Activated naive CD4-positive, alpha-beta T cell treated with anti-CD3 and anti-CD28 coated beads for 36 hours (primary cell): ENCODE measurements at regions not wholly inside any gene's neighbourhood (a gene's known extent, or its start where the extent isn't known, plus 50 kb on each side); places are given as distances from the start of the nearest gene placed in this dataset.

Experiments used
- CTCF ChIA-PET: fragments of 350-600 bp; sonication (Branson Sonifier 250); formaldehyde crosslinking; loops from one replicate; lab custom pipeline; 2021; ENCODE audit warnings: antibody characterized with exemption; lab: Charles Lee
- DNase-seq: peaks from one replicate; pipeline ENCODE4 v3.0.0-alpha.2; 2020
- H3K27ac Mint-ChIP-seq: one replicate; pipeline ENCODE4 v1.8.0; 2021; ENCODE audit warnings: mild to moderate bottlenecking, mixed read lengths
- H3K27me3 Mint-ChIP-seq: one replicate; pipeline ENCODE4 v1.8.0; 2021; ENCODE audit warnings: low read depth, mixed read lengths
- H3K36me3 Mint-ChIP-seq: one replicate; pipeline ENCODE4 v1.8.0; 2021; ENCODE audit warnings: low read depth, mixed read lengths
- H3K4me1 Mint-ChIP-seq: one replicate; pipeline ENCODE4 v1.8.0; 2021; ENCODE audit warnings: low read depth, mixed read lengths
- H3K4me3 Mint-ChIP-seq: one replicate; pipeline ENCODE4 v1.8.0; 2021; ENCODE audit warnings: mild to moderate bottlenecking, moderate library complexity, mixed read lengths
- H3K9me3 Mint-ChIP-seq: one replicate; pipeline ENCODE4 v1.8.0; 2021; ENCODE audit warnings: mixed read lengths
- intact Hi-C: fragments of 100-400 bp; cut with micrococcal nuclease; formaldehyde crosslinking; loops from one replicate; pipeline ENCODE4 v1.15.1; 2023

- H3K9me3 Mint-ChIP-seq, result no peaks in the 10 kb centered on the region
- CTCF ChIA-PET, result no interaction called here
- DNase-seq, result no peak
- H3K4me3 Mint-ChIP-seq, result no peak overlapping the region
- no peaks in the 10 kb centered on the region for H3K36me3 Mint-ChIP-seq
- intact Hi-C loops, result no loop called here
- H3K27ac Mint-ChIP-seq, result no peak overlapping the region
- no peaks in the 10 kb centered on the region for H3K4me1 Mint-ChIP-seq
- peaks cover 10% of the 10 kb centered on the region for H3K27me3 Mint-ChIP-seq
Measured at GRCh38 chr4:54359919-54360650, 131.0 kb downstream of the PDGFRA start.

DNA sequence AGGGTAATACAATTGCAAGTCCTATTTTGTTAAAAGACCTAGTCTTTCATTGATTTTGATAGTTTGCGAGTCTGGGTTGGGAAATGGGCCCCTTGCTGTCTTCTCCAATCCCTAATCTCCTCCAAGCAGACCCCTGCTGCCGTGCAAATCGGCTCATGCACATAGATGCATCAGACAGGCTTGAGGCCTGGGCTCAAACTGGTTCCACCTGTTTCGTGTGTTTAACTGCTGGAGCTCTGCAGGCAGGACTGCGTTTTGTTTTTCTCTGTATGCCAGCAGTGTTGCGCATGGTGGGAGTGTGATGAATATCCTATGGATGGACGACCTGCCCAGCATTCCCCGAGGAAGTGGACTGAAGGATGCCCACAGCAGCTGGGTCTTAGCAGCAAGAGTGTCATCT is 133.9 kb downstream of the PDGFRA start:
- H3K27me3 Mint-ChIP-seq, result peaks cover 4% of the 10 kb centered on the region
- no peak overlapping the region for H3K27ac Mint-ChIP-seq
- intact Hi-C loops, result no loop called here
- H3K4me1 Mint-ChIP-seq, result no peaks in the 10 kb centered on the region
- H3K36me3 Mint-ChIP-seq, result no peaks in the 10 kb centered on the region
- no peak for DNase-seq
- H3K9me3 Mint-ChIP-seq, result no peaks in the 10 kb centered on the region
- no peak overlapping the region for H3K4me3 Mint-ChIP-seq
- CTCF ChIA-PET, result no interaction called here

DNA sequence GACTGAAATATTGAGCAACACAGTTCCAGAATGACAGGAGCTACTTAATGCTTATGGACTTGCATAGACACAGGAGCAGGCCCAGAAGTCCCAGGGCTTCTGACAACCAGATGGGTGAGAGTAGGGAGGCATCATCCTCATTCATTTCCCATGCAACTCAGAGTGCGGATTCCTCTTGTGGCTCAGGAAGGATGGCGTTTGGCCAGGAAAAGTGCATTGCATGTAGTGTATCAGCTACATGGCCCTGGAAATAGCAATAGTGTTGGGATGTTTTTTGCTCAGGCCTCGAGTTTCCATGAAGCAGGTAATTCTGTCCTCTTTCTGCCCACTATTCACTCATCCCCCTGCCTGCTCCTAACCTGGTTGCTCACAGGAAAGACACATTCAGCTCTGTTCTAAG is 136.6 kb downstream of the PDGFRA start:
- DNase-seq, result no peak
- H3K4me3 Mint-ChIP-seq, result no peak overlapping the region
- CTCF ChIA-PET, result no interaction called here
- H3K4me1 Mint-ChIP-seq, result no peaks in the 10 kb centered on the region
- intact Hi-C loops, result no loop called here
- H3K9me3 Mint-ChIP-seq, result no peaks in the 10 kb centered on the region
- no peak overlapping the region for H3K27ac Mint-ChIP-seq
- H3K36me3 Mint-ChIP-seq, result no peaks in the 10 kb centered on the region
- H3K27me3 Mint-ChIP-seq, result peaks cover 9% of the 10 kb centered on the region

GRCh38 chr4:54367059-54367458 is 138.0 kb downstream of the PDGFRA start:
- Mint-ChIP-seq H3K9me3 (no peaks in the 10 kb centered on the region), H3K36me3 (no peaks in the 10 kb centered on the region), H3K4me3 (no peak overlapping the region), H3K4me1 (no peaks in the 10 kb centered on the region), H3K27me3 (peaks cover 15% of the 10 kb centered on the region), H3K27ac (no peak overlapping the region)
- intact Hi-C loops, result no loop called here
- CTCF ChIA-PET, result no interaction called here
- DNase-seq, result no peak

DNA sequence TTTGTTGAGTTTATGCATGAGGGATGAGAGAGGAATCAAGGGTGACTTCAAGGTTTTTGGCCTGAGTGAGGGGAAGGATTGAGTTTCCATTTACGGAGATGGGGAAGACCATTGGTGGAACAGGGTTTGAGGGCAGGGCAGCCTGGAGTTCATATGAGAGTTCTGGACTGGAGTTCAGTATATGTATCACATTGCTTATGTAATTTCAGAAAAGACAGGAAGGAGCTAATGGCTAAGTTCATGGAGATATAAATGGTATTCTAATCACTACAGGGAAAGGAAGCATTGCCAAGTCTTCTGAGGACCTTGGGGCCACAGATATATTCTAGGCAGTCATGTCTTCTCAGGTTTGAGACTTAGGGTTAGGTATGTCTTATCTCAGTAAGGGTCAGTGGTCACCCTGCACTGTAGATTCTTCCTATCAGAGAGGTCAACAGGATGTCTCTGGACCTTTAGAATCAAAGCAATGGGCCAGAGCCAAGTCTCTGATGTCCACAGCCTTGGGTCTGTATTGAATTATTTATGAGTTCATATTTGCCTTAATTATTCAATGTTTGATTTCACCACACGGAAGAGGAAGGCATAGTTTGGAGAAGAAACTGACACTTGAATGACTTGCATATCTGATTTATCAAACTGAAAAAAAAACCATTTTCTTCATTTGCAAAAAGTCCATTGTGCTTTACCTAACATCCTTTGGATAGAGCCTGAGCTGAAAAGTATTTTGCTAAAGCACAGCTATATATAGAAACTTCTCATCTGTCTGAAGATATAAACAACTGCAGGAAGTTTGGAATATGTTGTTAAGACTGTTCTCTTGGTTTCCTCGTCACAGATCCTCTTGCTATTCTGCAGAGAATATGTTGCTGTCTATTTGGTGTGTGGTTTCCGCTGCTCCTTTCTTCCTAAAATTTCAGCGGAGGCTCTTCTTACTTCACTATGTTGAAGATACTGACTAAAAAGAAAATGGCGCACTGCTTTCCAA is 139.5 kb downstream of the PDGFRA start:
- intact Hi-C loops, result no loop called here
- H3K27me3 Mint-ChIP-seq, result peaks cover 17% of the 10 kb centered on the region
- CTCF ChIA-PET, result no interaction called here

GRCh38 chr4:54371173-54371572 is 142.1 kb downstream of the PDGFRA start:
- H3K27me3 Mint-ChIP-seq, result peaks cover 13% of the 10 kb centered on the region
- no peaks in the 10 kb centered on the region for H3K4me1 Mint-ChIP-seq
- no peaks in the 10 kb centered on the region for H3K36me3 Mint-ChIP-seq
- DNase-seq, result no peak
- H3K4me3 Mint-ChIP-seq, result no peak overlapping the region
- H3K27ac Mint-ChIP-seq, result no peak overlapping the region
- CTCF ChIA-PET, result no interaction called here
- intact Hi-C loops, result no loop called here
- H3K9me3 Mint-ChIP-seq, result no peaks in the 10 kb centered on the region

More for the DNA sequence above, 139.5 kb downstream of the PDGFRA start:
- no peak for DNase-seq
- Mint-ChIP-seq H3K4me1 (no peaks in the 10 kb centered on the region), H3K27ac (no peak overlapping the region), H3K4me3 (no peak overlapping the region), H3K36me3 (no peaks in the 10 kb centered on the region), H3K9me3 (no peaks in the 10 kb centered on the region)

DNA sequence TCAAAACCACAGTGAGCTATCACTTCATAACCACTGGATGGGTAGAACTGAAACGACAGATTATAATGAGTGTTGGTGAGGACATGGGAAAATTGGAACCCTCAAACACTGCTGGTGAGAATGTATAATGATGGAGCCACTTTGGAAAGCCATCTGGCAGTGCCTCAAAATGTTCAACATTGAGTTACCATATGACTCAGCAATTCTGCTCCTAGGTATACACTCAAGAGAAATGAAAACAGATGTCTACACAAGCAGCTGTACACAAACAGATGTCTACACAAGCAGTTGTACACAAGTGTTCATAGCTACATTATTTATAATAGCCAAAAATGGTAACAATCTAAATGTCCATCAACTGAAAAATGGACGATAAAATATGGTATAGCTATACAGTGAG is 143.9 kb downstream of the PDGFRA start:
- peaks cover 18% of the 10 kb centered on the region for H3K27me3 Mint-ChIP-seq
- intact Hi-C loops, result no loop called here
- H3K27ac Mint-ChIP-seq, result no peak overlapping the region
- H3K4me1 Mint-ChIP-seq, result no peaks in the 10 kb centered on the region
- H3K9me3 Mint-ChIP-seq, result no peaks in the 10 kb centered on the region
- H3K4me3 Mint-ChIP-seq, result no peak overlapping the region
- no peaks in the 10 kb centered on the region for H3K36me3 Mint-ChIP-seq
- CTCF ChIA-PET, result no interaction called here
- no peak for DNase-seq

GRCh38 chr4:54373718-54374210 is 144.7 kb downstream of the PDGFRA start:
- Mint-ChIP-seq H3K36me3 (no peaks in the 10 kb centered on the region), H3K27ac (no peak overlapping the region), H3K4me1 (no peaks in the 10 kb centered on the region), H3K4me3 (no peak overlapping the region), H3K27me3 (peaks cover 18% of the 10 kb centered on the region), H3K9me3 (no peaks in the 10 kb centered on the region)
- no peak for DNase-seq
- CTCF ChIA-PET, result interaction anchor here (0.7 kb wide), 1 partner anchor 55 kb away, joined by 3 read pairs; no protein-coding TSS in a partner anchor
- intact Hi-C loops, result no loop called here

- intact Hi-C loops, result no loop called here
- H3K4me3 Mint-ChIP-seq, result no peak overlapping the region
- H3K36me3 Mint-ChIP-seq, result no peaks in the 10 kb centered on the region
- H3K27ac Mint-ChIP-seq, result no peak overlapping the region
- CTCF ChIA-PET, result no interaction called here
- no peaks in the 10 kb centered on the region for H3K9me3 Mint-ChIP-seq
- H3K27me3 Mint-ChIP-seq, result peaks cover 5% of the 10 kb centered on the region
- H3K4me1 Mint-ChIP-seq, result no peaks in the 10 kb centered on the region
- DNase-seq, result no peak
Measured at GRCh38 chr4:54378461-54378860, 149.4 kb downstream of the PDGFRA start.

- H3K27ac Mint-ChIP-seq, result no peak overlapping the region
- H3K9me3 Mint-ChIP-seq, result peaks cover 4% of the 10 kb centered on the region
- H3K4me1 Mint-ChIP-seq, result no peaks in the 10 kb centered on the region
- no peak for DNase-seq
- H3K27me3 Mint-ChIP-seq, result peaks cover 4% of the 10 kb centered on the region
- CTCF ChIA-PET, result no interaction called here
- intact Hi-C loops, result loop anchor here (1.0 kb wide), 1 partner anchor 577 kb away; no protein-coding TSS in a partner anchor
- H3K4me3 Mint-ChIP-seq, result no peak overlapping the region
- no peaks in the 10 kb centered on the region for H3K36me3 Mint-ChIP-seq
Measured at GRCh38 chr4:54384152-54384551, 155.1 kb downstream of the PDGFRA start.

DNA sequence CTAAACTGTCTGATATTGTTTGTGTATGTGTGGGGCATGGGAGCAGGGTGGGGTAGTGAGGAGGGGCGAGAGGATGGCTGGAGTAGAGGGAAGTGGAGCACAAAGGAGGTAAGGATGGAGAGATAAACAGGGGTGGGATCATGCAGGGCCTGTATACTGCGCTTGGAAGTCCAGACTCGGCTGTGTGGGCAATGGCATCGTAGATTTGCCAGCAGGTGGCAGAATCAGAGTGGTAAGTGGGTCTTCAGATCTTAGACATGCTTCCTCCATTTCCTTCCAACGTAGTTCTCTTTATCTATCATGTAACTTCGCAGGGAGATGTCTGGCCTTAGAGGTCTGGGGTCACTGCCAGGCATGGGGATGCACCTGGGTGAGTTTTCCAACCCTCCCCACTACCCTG is 155.5 kb downstream of the PDGFRA start:
- Mint-ChIP-seq H3K27me3 (peaks cover 4% of the 10 kb centered on the region), H3K36me3 (no peaks in the 10 kb centered on the region), H3K4me1 (no peaks in the 10 kb centered on the region), H3K9me3 (peaks cover 4% of the 10 kb centered on the region), H3K27ac (no peak overlapping the region), H3K4me3 (no peak overlapping the region)
- CTCF ChIA-PET, result interaction anchor here (1.0 to 1.1 kb wide), 2 partner anchors 54 to 56 kb away, joined by 5 to 7 read pairs; no protein-coding TSS in a partner anchor
- intact Hi-C loops, result loop anchor here (1.0 kb wide), 1 partner anchor 577 kb away; no protein-coding TSS in a partner anchor
- peak; percentile 40 for DNase-seq

GRCh38 chr4:54386042-54386669 is 157.1 kb downstream of the PDGFRA start:
- Mint-ChIP-seq H3K4me3 (no peak overlapping the region), H3K27me3 (peaks cover 5% of the 10 kb centered on the region), H3K9me3 (peaks cover 5% of the 10 kb centered on the region), H3K36me3 (no peaks in the 10 kb centered on the region), H3K4me1 (no peaks in the 10 kb centered on the region), H3K27ac (no peak overlapping the region)
- DNase-seq, result no peak
- intact Hi-C loops, result no loop called here
- CTCF ChIA-PET, result interaction anchor here (0.6 to 1.2 kb wide), 3 partner anchors 53 to 574 kb away, joined by 3 read pairs; no protein-coding TSS in a partner anchor
